GM19372 (cell line): ENCODE measurements at regions not wholly inside any gene's neighbourhood (a gene's known extent, or its start where the extent isn't known, plus 50 kb on each side); places are given as distances from the start of the nearest gene placed in this dataset.

Source experiments
- ATAC-seq: cut with Tn5 transposase; IDR thresholded peaks from one replicate; pipeline ENCODE4 v1.9.1; 2021; ENCODE audit warnings: mild to moderate bottlenecking, low read depth, moderate library complexity; ENCODE audit not compliant: unreplicated experiment

GRCh38 chr18:28837100-28837499 is 660.2 kb upstream of the CDH2 start:
- ATAC-seq: no peak

GRCh38 chr18:28834889-28835288 is 658.0 kb upstream of the CDH2 start:
- ATAC-seq: no peak

GRCh38 chr18:28831908-28832307 is 655.0 kb upstream of the CDH2 start:
- ATAC-seq: no peak

GRCh38 chr18:28831476-28831875 is 654.5 kb upstream of the CDH2 start:
- ATAC-seq: no peak

GRCh38 chr18:28826107-28826506 is 649.2 kb upstream of the CDH2 start:
- no peak for ATAC-seq

- ATAC-seq: no peak
Observed at GRCh38 chr18:28824183-28824574, 647.2 kb upstream of the CDH2 start.

- no peak for ATAC-seq
Observed at GRCh38 chr18:28823506-28824182, 646.7 kb upstream of the CDH2 start.

GRCh38 chr18:28820353-28820752 is 643.4 kb upstream of the CDH2 start:
- ATAC-seq: no peak

GRCh38 chr18:28816155-28816554 is 639.2 kb upstream of the CDH2 start:
- ATAC-seq: no peak

- no peak for ATAC-seq
Observed at GRCh38 chr18:28814365-28814764, 637.4 kb upstream of the CDH2 start.

- ATAC-seq: no peak
Observed at GRCh38 chr18:28808373-28808772, 631.4 kb upstream of the CDH2 start.

- no peak for ATAC-seq
Observed at GRCh38 chr18:28805491-28805890, 628.6 kb upstream of the CDH2 start.

GRCh38 chr18:28804512-28805202 is 627.7 kb upstream of the CDH2 start:
- ATAC-seq: no peak

- no peak for ATAC-seq
Observed at GRCh38 chr18:28802546-28802945, 625.6 kb upstream of the CDH2 start.

- no peak for ATAC-seq
Observed at GRCh38 chr18:28801876-28802275, 624.9 kb upstream of the CDH2 start.

GRCh38 chr18:28794459-28795245 is 617.7 kb upstream of the CDH2 start:
- no peak for ATAC-seq

- no peak for ATAC-seq
Observed at GRCh38 chr18:28793901-28794300, 617.0 kb upstream of the CDH2 start.

- ATAC-seq: no peak
Observed at GRCh38 chr18:28792404-28793086, 615.6 kb upstream of the CDH2 start.

- no peak for ATAC-seq
Observed at GRCh38 chr18:28791101-28791500, 614.2 kb upstream of the CDH2 start.

GRCh38 chr18:28789502-28789901 is 612.6 kb upstream of the CDH2 start:
- no peak for ATAC-seq

- no peak for ATAC-seq
Observed at GRCh38 chr18:28786926-28787325, 610.0 kb upstream of the CDH2 start.
